HEK293 (cell line): ENCODE measurements at regions not wholly inside any gene's neighbourhood (a gene's known extent, or its start where the extent isn't known, plus 50 kb on each side); places are given as distances from the start of the nearest gene placed in this dataset.

Experiments used
- KLF10 ChIP-seq: fragments of 450-650 bp; IDR thresholded peaks from 2 replicates; pipeline ENCODE4 v1.5.1; 2018; ENCODE audit warnings: missing biosample characterization, mild to moderate bottlenecking, missing genetic modification characterization
- KLF9 ChIP-seq: fragments of 450-650 bp; formaldehyde crosslinking; IDR thresholded peaks from 2 replicates; pipeline ENCODE4 v1.5.1; 2016; ENCODE audit warnings: missing biosample characterization, missing genetic modification characterization, low read depth
- OVOL3 ChIP-seq: fragments of 450-650 bp; formaldehyde crosslinking; IDR thresholded peaks from 2 replicates; pipeline ENCODE4 v1.5.1; 2016; ENCODE audit warnings: missing biosample characterization, missing genetic modification characterization
- PRDM6 ChIP-seq: fragments of 450-650 bp; formaldehyde crosslinking; IDR thresholded peaks from 2 replicates; pipeline ENCODE4 v1.5.1; 2017; ENCODE audit warnings: missing biosample characterization, missing genetic modification characterization
- REST ChIP-seq: fragments of 450-650 bp; formaldehyde crosslinking; IDR thresholded peaks from 2 replicates; pipeline ENCODE4 v1.5.1; 2016; ENCODE audit warnings: missing biosample characterization, missing genetic modification characterization
- ZBTB44 ChIP-seq: fragments of 450-650 bp; IDR thresholded peaks from 2 replicates; pipeline ENCODE4 v1.5.1; 2018; ENCODE audit warnings: missing biosample characterization, mild to moderate bottlenecking, missing genetic modification characterization
- ZNF121 ChIP-seq: fragments of 450-650 bp; formaldehyde crosslinking; IDR thresholded peaks from 2 replicates; pipeline ENCODE4 v1.5.1; 2016; ENCODE audit warnings: missing biosample characterization, missing genetic modification characterization
- ZNF138 ChIP-seq: fragments of 450-650 bp; formaldehyde crosslinking; IDR thresholded peaks from 2 replicates; pipeline ENCODE4 v1.5.1; 2016; ENCODE audit warnings: missing biosample characterization, missing genetic modification characterization, borderline replicate concordance
- ZNF155 ChIP-seq: fragments of 450-650 bp; formaldehyde crosslinking; IDR thresholded peaks from 2 replicates; pipeline ENCODE4 v1.5.1; 2016; ENCODE audit warnings: missing biosample characterization, missing genetic modification characterization
- ZNF16 ChIP-seq: fragments of 450-650 bp; formaldehyde crosslinking; IDR thresholded peaks from 2 replicates; pipeline ENCODE4 v1.5.1; 2016; ENCODE audit warnings: low read depth, missing biosample characterization, missing genetic modification characterization
- ZNF18 ChIP-seq: fragments of 450-650 bp; formaldehyde crosslinking; IDR thresholded peaks from 2 replicates; pipeline ENCODE4 v1.5.1; 2016; ENCODE audit warnings: missing biosample characterization, missing genetic modification characterization
- ZNF2 ChIP-seq: fragments of 450-650 bp; formaldehyde crosslinking; IDR thresholded peaks from 2 replicates; pipeline ENCODE4 v1.5.1; 2016; ENCODE audit warnings: missing biosample characterization, missing genetic modification characterization
- ZNF26 ChIP-seq: fragments of 450-650 bp; formaldehyde crosslinking; IDR thresholded peaks from 2 replicates; pipeline ENCODE4 v1.5.1; 2016; ENCODE audit warnings: missing biosample characterization, missing genetic modification characterization
- ZNF280C ChIP-seq: fragments of 450-650 bp; formaldehyde crosslinking; IDR thresholded peaks from 2 replicates; pipeline ENCODE4 v1.5.1; 2016; ENCODE audit warnings: missing biosample characterization, missing genetic modification characterization
- ZNF292 ChIP-seq: fragments of 450-650 bp; formaldehyde crosslinking; IDR thresholded peaks from 2 replicates; pipeline ENCODE4 v1.5.1; 2016; ENCODE audit warnings: low read depth, missing biosample characterization, missing genetic modification characterization, borderline replicate concordance
- ZNF311 ChIP-seq: fragments of 450-650 bp; formaldehyde crosslinking; IDR thresholded peaks from 2 replicates; pipeline ENCODE4 v1.5.1; 2017; ENCODE audit warnings: missing biosample characterization, missing genetic modification characterization, borderline replicate concordance
- ZNF341 ChIP-seq: fragments of 450-650 bp; formaldehyde crosslinking; IDR thresholded peaks from 2 replicates; pipeline ENCODE4; 2016; ENCODE audit warnings: low read depth, missing biosample characterization, missing genetic modification characterization
- ZNF366 ChIP-seq: fragments of 450-650 bp; formaldehyde crosslinking; conservative IDR thresholded peaks from 2 replicates; pipeline ENCODE4 v1.5.1; 2016; ENCODE audit warnings: missing biosample characterization, missing genetic modification characterization
- ZNF514 ChIP-seq: fragments of 450-650 bp; formaldehyde crosslinking; IDR thresholded peaks from 2 replicates; pipeline ENCODE4 v1.5.1; 2016; ENCODE audit warnings: missing biosample characterization, missing genetic modification characterization
- ZNF580 ChIP-seq: fragments of 450-650 bp; formaldehyde crosslinking; IDR thresholded peaks from 2 replicates; pipeline ENCODE4 v1.5.1; 2016; ENCODE audit warnings: missing biosample characterization, missing genetic modification characterization
- ZNF658 ChIP-seq: fragments of 450-650 bp; formaldehyde crosslinking; IDR thresholded peaks from 2 replicates; pipeline ENCODE4; 2016; ENCODE audit warnings: missing biosample characterization, missing genetic modification characterization
- ZNF747 ChIP-seq: fragments of 450-650 bp; formaldehyde crosslinking; IDR thresholded peaks from 2 replicates; pipeline ENCODE4 v1.5.1; 2016; ENCODE audit warnings: missing biosample characterization, missing genetic modification characterization
- ZSCAN18 ChIP-seq: fragments of 450-650 bp; formaldehyde crosslinking; IDR thresholded peaks from 2 replicates; pipeline ENCODE4 v1.5.1; 2016; ENCODE audit warnings: missing biosample characterization, missing genetic modification characterization
- ZSCAN23 ChIP-seq: fragments of 450-650 bp; formaldehyde crosslinking; IDR thresholded peaks from 2 replicates; pipeline ENCODE4 v1.5.1; 2016; ENCODE audit warnings: missing biosample characterization, missing genetic modification characterization

- TF ChIP-seq PRDM6 (tag by site-specific recombination): 0 out of 2 replicates have a peak, but pooled peaks have one; percentile 26
- no peak for TF ChIP-seq ZNF121 (tag by site-specific recombination)
- no peak for TF ChIP-seq ZNF2
- TF ChIP-seq ZNF311 (tag by site-specific recombination): no peak
- no peak for TF ChIP-seq ZNF138 (tag by site-specific recombination)
- no peak for TF ChIP-seq ZNF26 (tag by site-specific recombination)
- TF ChIP-seq ZBTB44: peak; percentile 15; the same call in 1 of the 2 replicates
- TF ChIP-seq ZNF341 (tag by site-specific recombination): 0 out of 2 replicates have a peak, but pooled peaks have one; percentile 12
- TF ChIP-seq ZNF18 (tag by site-specific recombination): 0 out of 2 replicates have a peak, but pooled peaks have one; percentile 12
- TF ChIP-seq OVOL3: no peak
- TF ChIP-seq KLF10: no peak
- no peak for TF ChIP-seq KLF9
- no peak for TF ChIP-seq ZNF155 (tag by site-specific recombination)
- TF ChIP-seq ZNF747: no peak
- no peak for TF ChIP-seq ZSCAN18
- no peak for TF ChIP-seq ZNF280C
- no peak for TF ChIP-seq ZNF658 (tag by site-specific recombination)
- 0 out of 2 replicates have a peak, but pooled peaks have one; percentile 15 for TF ChIP-seq ZNF366 (tag by site-specific recombination)
- no peak for TF ChIP-seq ZNF292 (tag by site-specific recombination)
- no peak for TF ChIP-seq REST (tag by site-specific recombination)
- no peak for TF ChIP-seq ZNF514
- TF ChIP-seq ZNF580 (tag by site-specific recombination): no peak
- no peak for TF ChIP-seq ZNF16 (tag by site-specific recombination)
- no peak for TF ChIP-seq ZSCAN23
These were observed 148.0 kb downstream of the ANKRD7 start (continued) for GRCh38 chr7:118372530-118372929.
